Endothelial cell of umbilical vein (primary cell): ENCODE measurements at regions not wholly inside any gene's neighbourhood (a gene's known extent, or its start where the extent isn't known, plus 50 kb on each side); places are given as distances from the start of the nearest gene placed in this dataset.

Experiments
- BruUV-seq: library from RNA; stranded (reverse); fragments of 400-500 nt; replicated peaks from 2 replicates; lab custom pipeline; 2021; lab: Mats Ljungman, UMichigan
- CTCF ChIA-PET: fragments of 300-600, 350-600 bp; sonication (Branson Sonifier 250); formaldehyde crosslinking; loops from one replicate; lab custom pipeline; 2021; ENCODE audit warnings: antibody characterized with exemption, inconsistent platforms; lab: Charles Lee
- POLR2A ChIA-PET: fragments of 300-600, 350-600 bp; sonication (Branson Sonifier 250); formaldehyde crosslinking; loops from one replicate; lab custom pipeline; 2021; ENCODE audit warnings: antibody characterized with exemption, inconsistent platforms; lab: Charles Lee
- DNase-seq: peaks from one replicate; pipeline ENCODE4 v3.0.0-alpha.2; 2011; ENCODE audit warnings: low read depth, low spot score
- FAIRE-seq: peaks from 2 replicates; lab custom pipeline; 2011; peaks lifted over from hg19 to GRCh38; lab: Jason Lieb, UNC
- H2AFZ ChIP-seq: 2 replicates; pipeline ENCODE4 v1.6.0; 2012; ENCODE audit warnings: low read depth, low read length, control low read depth, inconsistent platforms
- H3K27ac ChIP-seq: 2 replicates; pipeline ENCODE4 v1.5.1; 2011; ENCODE audit warnings: low read depth, mild to moderate bottlenecking, control low read depth, low read length, moderate library complexity; ENCODE audit not compliant: insufficient read depth
- H3K27me3 ChIP-seq, 2 experiments: 2 replicates each; pipeline versions ENCODE4 v1.6.0 to v1.6.1; 2011; ENCODE audit warnings: low read length in 2 of 2, mixed read lengths in 1 of 2; ENCODE audit not compliant: control insufficient read depth in 2 of 2, insufficient read depth in 2 of 2
- H3K36me3 ChIP-seq, 2 experiments: 2 replicates in 1 of 2; 3 replicates in 1 of 2; pipeline ENCODE4 v1.5.1; 2011; ENCODE audit warnings: low read length in 2 of 2, mild to moderate bottlenecking in 1 of 2, moderate library complexity in 1 of 2; ENCODE audit not compliant: control insufficient read depth in 2 of 2, insufficient read depth in 2 of 2; ENCODE audit errors: extremely low read depth in 1 of 2
- H3K4me1 ChIP-seq: 3 replicates; pipeline ENCODE4 v1.5.1; 2011; ENCODE audit warnings: mild to moderate bottlenecking, low read length; ENCODE audit not compliant: control insufficient read depth, insufficient read depth; ENCODE audit errors: extremely low read depth
- H3K4me2 ChIP-seq: 2 replicates; pipeline ENCODE4 v1.6.1; 2011; ENCODE audit warnings: low read length, control low read depth, mixed read lengths; ENCODE audit not compliant: insufficient read depth
- H3K4me3 ChIP-seq, 3 experiments: fragments of 200-600 bp in 1 of 3; sonication (generic), shearing (Covaris generic) in 1 of 3; replicated peaks in 1 of 3; 2 replicates each; pipeline ENCODE4 v1.5.1; 2011 to 2016; ENCODE audit warnings: control low read depth in 3 of 3, low read length in 3 of 3, mild to moderate bottlenecking in 2 of 3, inconsistent platforms in 1 of 3, low read depth in 1 of 3, moderate library complexity in 1 of 3; ENCODE audit not compliant: insufficient read depth in 1 of 3
- H3K79me2 ChIP-seq: 2 replicates; pipeline ENCODE4 v1.6.0; 2012; ENCODE audit warnings: low read length, inconsistent platforms; ENCODE audit not compliant: control insufficient read depth, insufficient read depth
- H3K9ac ChIP-seq: replicated peaks from 2 replicates; pipeline ENCODE3; 2011; ENCODE audit warnings: low read length, control low read depth; ENCODE audit not compliant: insufficient read depth; ENCODE audit errors: extremely low read depth
- H3K9me1 ChIP-seq: replicated peaks from 3 replicates; pipeline ENCODE4 v1.6.0; 2011; ENCODE audit warnings: mild to moderate bottlenecking, low read length; ENCODE audit not compliant: control insufficient read depth, insufficient read depth; ENCODE audit errors: extremely low read depth
- H3K9me3 ChIP-seq: replicated peaks from 2 replicates; pipeline ENCODE4 v1.5.1; 2012; ENCODE audit warnings: low read length, inconsistent platforms; ENCODE audit not compliant: control insufficient read depth, insufficient read depth
- H4K20me1 ChIP-seq: replicated peaks from 2 replicates; pipeline ENCODE3; 2011; ENCODE audit warnings: mild to moderate bottlenecking, low read length; ENCODE audit not compliant: control insufficient read depth, insufficient read depth; ENCODE audit errors: extremely low read depth
- CTCF ChIP-seq, 2 donors: IDR thresholded peaks; 1 replicate in 1 of 2; 2 replicates in 1 of 2; pipeline ENCODE4 v1.5.1; 2011; ENCODE audit warnings: low read length in 2 of 2, mild to moderate bottlenecking in 2 of 2, moderate library complexity in 2 of 2, control low read depth in 1 of 2, inconsistent platforms in 1 of 2, low read depth in 1 of 2; ENCODE audit not compliant: insufficient read depth in 1 of 2; ENCODE audit errors: extremely low read depth in 1 of 2
- EZH2 ChIP-seq: IDR thresholded peaks from 2 replicates; pipeline ENCODE4 v1.6.1; 2012; ENCODE audit warnings: borderline replicate concordance, low read depth, mild to moderate bottlenecking, moderate library complexity, low read length, inconsistent platforms; ENCODE audit not compliant: severe bottlenecking
- GATA2 ChIP-seq: IDR thresholded peaks from 2 replicates; pipeline ENCODE4 v1.7.0; 2011; ENCODE audit warnings: low read depth, mild to moderate bottlenecking, moderate library complexity, mixed read lengths, low read length; ENCODE audit not compliant: insufficient read length, insufficient read depth
- JUN ChIP-seq: IDR thresholded peaks from 2 replicates; pipeline ENCODE4 v1.6.1; 2011; ENCODE audit warnings: borderline replicate concordance, low read depth; ENCODE audit not compliant: insufficient read length, insufficient read depth
- POLR2A ChIP-seq: IDR thresholded peaks from 2 replicates; pipeline ENCODE4 v1.6.1; 2012; ENCODE audit warnings: low read depth, mild to moderate bottlenecking, control low read depth, low read length
- POLR2AphosphoS5 ChIP-seq: IDR thresholded peaks from 2 replicates; pipeline ENCODE4 v1.6.1; 2012; ENCODE audit warnings: low read depth, mild to moderate bottlenecking, control low read depth, low read length, moderate library complexity; ENCODE audit not compliant: insufficient read depth
- dilution Hi-C: fragments of 300-500 bp; cut with MboI; formaldehyde crosslinking; loops from one replicate; pipeline ENCODE4 v1.15.0; 2019; ENCODE audit warnings: low sequenced_read_pairs; ENCODE audit not compliant: extremely low pct_ligation_motif_present
- intact Hi-C: fragments of 100-400 bp; cut with micrococcal nuclease; formaldehyde crosslinking; loops from one replicate; pipeline ENCODE4 v1.10.0; 2022

GRCh38 chr13:97548711-97549110, 114.7 kb downstream of the RAP2A start:
- CTCF ChIA-PET = interaction anchor here (1.7 kb wide), 1 partner anchor 33 kb away, joined by 3 read pairs; no protein-coding TSS in a partner anchor

More at GRCh38 chr13:97548711-97549110, 114.7 kb downstream of the RAP2A start:
- FAIRE-seq (no peak), DNase-seq (no peak)
- Histone ChIP-seq H3K9me1 (no peaks in the 10 kb centered on the region), H2AFZ (no peak overlapping the region), H3K36me3 (no peaks in the 10 kb centered on the region), H3K79me2 (no peaks in the 10 kb centered on the region), H3K4me3 (no peak overlapping the region), H4K20me1 (no peaks in the 10 kb centered on the region), H3K4me2 (no peak overlapping the region), H3K27ac (no peak overlapping the region), H3K9ac (no peak overlapping the region), H3K27me3 (peaks cover 0 to 2% of the 10 kb centered on the region in 2 experiments), H3K9me3 (no peaks in the 10 kb centered on the region), H3K4me1 (no peaks in the 10 kb centered on the region)
- no TSS peak for BruUV-seq
- POLR2A ChIA-PET = no interaction called here
- dilution Hi-C loops (no loop called here), intact Hi-C loops (no loop called here)
- TF ChIP-seq JUN (no peak), EZH2 (no peak), GATA2 (no peak), POLR2AphosphoS5 (no peak), POLR2A (no peak), CTCF (IDR thresholded peaks at IDR 0.05; ENCODE audit: extremely low read depth in 1 of 2, insufficient read depth in 1 of 2, low read depth in 1 of 2, low read length in 2 of 2) (no peak)
